ENCODE measurements at regions not wholly inside any gene's neighbourhood (a gene's known extent, or its start where the extent isn't known, plus 50 kb on each side); places are given as distances from the start of the nearest gene placed in this dataset.

GRCh38 chr14:37723515-37723914, 128.1 kb downstream of the TTC6 start:
- DNase-seq (ENCODE audit: low read depth, low spot score) (no peak), FAIRE-seq (no peak)
- Histone ChIP-seq H3K9ac (replicated peaks; ENCODE audit: extremely low read depth, insufficient read depth, low read length) (no peak overlapping the region), H3K9me3 (replicated peaks; ENCODE audit: control insufficient read depth, insufficient read depth, low read length) (no peaks in the 10 kb centered on the region), H3K9me1 (replicated peaks; ENCODE audit: control insufficient read depth, extremely low read depth, insufficient read depth, low read length) (no peaks in the 10 kb centered on the region), H3K4me1 (ENCODE audit: control insufficient read depth, extremely low read depth, insufficient read depth, low read length) (no peaks in the 10 kb centered on the region), H3K27ac (ENCODE audit: insufficient read depth, low read depth, low read length) (no peak overlapping the region), H3K27me3 (ENCODE audit: control insufficient read depth in 2 of 2, insufficient read depth in 2 of 2, low read length in 2 of 2) (no peaks in the 10 kb centered on the region), H3K36me3 (ENCODE audit: control insufficient read depth in 2 of 2, extremely low read depth in 1 of 2, insufficient read depth in 2 of 2, low read length in 2 of 2) (no peaks in the 10 kb centered on the region), H3K4me2 (ENCODE audit: insufficient read depth, low read length) (no peak overlapping the region), H2AFZ (ENCODE audit: low read depth, low read length) (no peak overlapping the region), H4K20me1 (replicated peaks; ENCODE audit: control insufficient read depth, extremely low read depth, insufficient read depth, low read length) (no peaks in the 10 kb centered on the region), H3K79me2 (ENCODE audit: control insufficient read depth, insufficient read depth, low read length) (no peaks in the 10 kb centered on the region), H3K4me3 (replicated peaks in 1 of 3; ENCODE audit: insufficient read depth in 1 of 3, low read depth in 1 of 3, low read length in 3 of 3) (no peak overlapping the region)
- no peak for TF ChIP-seq JUN (IDR thresholded peaks at IDR 0.05; ENCODE audit: borderline replicate concordance, insufficient read depth, insufficient read length, low read depth)
- no peak for TF ChIP-seq EZH2 (IDR thresholded peaks at IDR 0.05; ENCODE audit: borderline replicate concordance, low read depth, low read length, severe bottlenecking)
- no peak for TF ChIP-seq FOS (IDR thresholded peaks at IDR 0.05; ENCODE audit: borderline replicate concordance, insufficient read depth, low read length)
- TF ChIP-seq, protein P1, sequence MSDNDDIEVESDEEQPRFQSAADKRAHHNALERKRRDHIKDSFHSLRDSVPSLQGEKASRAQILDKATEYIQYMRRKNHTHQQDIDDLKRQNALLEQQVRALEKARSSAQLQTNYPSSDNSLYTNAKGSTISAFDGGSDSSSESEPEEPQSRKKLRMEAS (IDR thresholded peaks at IDR 0.05; ENCODE audit: insufficient read depth, insufficient read length) = no peak
- TF ChIP-seq MYC (IDR thresholded peaks at IDR 0.05; ENCODE audit: low read depth, low read length) = no peak
- TF ChIP-seq CTCF (IDR thresholded peaks at IDR 0.05; ENCODE audit: extremely low read depth in 1 of 2, insufficient read depth in 1 of 2, low read depth in 1 of 2, low read length in 2 of 2) = no peak
- no peak for TF ChIP-seq POLR2AphosphoS5 (IDR thresholded peaks at IDR 0.05; ENCODE audit: insufficient read depth, low read depth, low read length)
- TF ChIP-seq GATA2 (IDR thresholded peaks at IDR 0.05; ENCODE audit: insufficient read depth, insufficient read length, low read depth, low read length) = no peak
- TF ChIP-seq POLR2A (IDR thresholded peaks at IDR 0.05; ENCODE audit: low read depth, low read length) = no peak
- dilution Hi-C loops (cut with MboI; ENCODE audit: extremely low pct_ligation_motif_present, low sequenced_read_pairs) = no loop called here
- intact Hi-C loops (cut with micrococcal nuclease) = no loop called here
- no TSS peak for BruUV-seq (replicated peaks)
- ChIA-PET POLR2A (no interaction called here), CTCF (no interaction called here)
